ENCODE measurements at regions not wholly inside any gene's neighbourhood (a gene's known extent, or its start where the extent isn't known, plus 50 kb on each side); places are given as distances from the start of the nearest gene placed in this dataset.
"Not testable (repeated sequence)": the region's sequence is repeated elsewhere in the genome, so short reads cannot be mapped to it uniquely, and the experiment has no call there.

- H3K27me3 Mint-ChIP-seq (ENCODE audit: unreplicated experiment) = no peaks in the 10 kb centered on the region
- H3K27ac Mint-ChIP-seq (ENCODE audit: unreplicated experiment) = no peak overlapping the region
- H3K4me3 Mint-ChIP-seq (ENCODE audit: unreplicated experiment) = no peak overlapping the region
- H3K36me3 Mint-ChIP-seq (ENCODE audit: low read depth, unreplicated experiment) = peaks cover 3% of the 10 kb centered on the region
- TF ChIP-seq, protein P1, sequence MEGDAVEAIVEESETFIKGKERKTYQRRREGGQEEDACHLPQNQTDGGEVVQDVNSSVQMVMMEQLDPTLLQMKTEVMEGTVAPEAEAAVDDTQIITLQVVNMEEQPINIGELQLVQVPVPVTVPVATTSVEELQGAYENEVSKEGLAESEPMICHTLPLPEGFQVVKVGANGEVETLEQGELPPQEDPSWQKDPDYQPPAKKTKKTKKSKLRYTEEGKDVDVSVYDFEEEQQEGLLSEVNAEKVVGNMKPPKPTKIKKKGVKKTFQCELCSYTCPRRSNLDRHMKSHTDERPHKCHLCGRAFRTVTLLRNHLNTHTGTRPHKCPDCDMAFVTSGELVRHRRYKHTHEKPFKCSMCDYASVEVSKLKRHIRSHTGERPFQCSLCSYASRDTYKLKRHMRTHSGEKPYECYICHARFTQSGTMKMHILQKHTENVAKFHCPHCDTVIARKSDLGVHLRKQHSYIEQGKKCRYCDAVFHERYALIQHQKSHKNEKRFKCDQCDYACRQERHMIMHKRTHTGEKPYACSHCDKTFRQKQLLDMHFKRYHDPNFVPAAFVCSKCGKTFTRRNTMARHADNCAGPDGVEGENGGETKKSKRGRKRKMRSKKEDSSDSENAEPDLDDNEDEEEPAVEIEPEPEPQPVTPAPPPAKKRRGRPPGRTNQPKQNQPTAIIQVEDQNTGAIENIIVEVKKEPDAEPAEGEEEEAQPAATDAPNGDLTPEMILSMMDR (IDR thresholded peaks at IDR 0.05; ENCODE audit: unreplicated experiment) = no peak
- no peaks in the 10 kb centered on the region for H3K4me1 Mint-ChIP-seq (ENCODE audit: unreplicated experiment)
- DNase-seq (ENCODE audit: low spot score) = no peak
- no peaks in the 10 kb centered on the region for H3K9me3 Mint-ChIP-seq (ENCODE audit: unreplicated experiment)
Measured at GRCh38 chr5:25415970-25416369, 771.2 kb upstream of the CDH10 start.

DNA sequence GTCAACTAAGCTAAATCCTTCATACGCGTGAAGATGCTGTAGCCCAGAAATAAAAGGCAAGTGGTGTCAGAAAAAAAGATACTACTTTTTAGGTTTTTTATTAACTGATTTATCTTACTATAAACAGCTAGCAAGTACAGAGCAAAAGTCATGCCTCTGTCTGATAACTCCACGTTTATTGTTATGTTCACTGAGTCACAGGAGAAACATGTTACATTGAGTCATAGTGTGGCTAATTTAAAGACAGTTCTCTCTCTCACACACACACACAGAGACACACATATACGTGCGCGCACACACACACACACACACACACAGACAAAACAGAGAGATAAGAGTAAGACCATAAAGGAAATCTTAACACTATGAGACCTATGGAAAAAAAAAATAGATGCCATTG is 770.0 kb upstream of the CDH10 start:
- Mint-ChIP-seq H3K27ac (ENCODE audit: unreplicated experiment) (no peak overlapping the region), H3K36me3 (ENCODE audit: low read depth, unreplicated experiment) (peaks cover 3% of the 10 kb centered on the region), H3K4me3 (ENCODE audit: unreplicated experiment) (no peak overlapping the region), H3K9me3 (ENCODE audit: unreplicated experiment) (no peaks in the 10 kb centered on the region), H3K4me1 (ENCODE audit: unreplicated experiment) (no peaks in the 10 kb centered on the region), H3K27me3 (ENCODE audit: unreplicated experiment) (no peaks in the 10 kb centered on the region)
- DNase-seq (ENCODE audit: low spot score) = no peak
- TF ChIP-seq, protein P1 (IDR thresholded peaks at IDR 0.05; ENCODE audit: unreplicated experiment) = no peak

DNA sequence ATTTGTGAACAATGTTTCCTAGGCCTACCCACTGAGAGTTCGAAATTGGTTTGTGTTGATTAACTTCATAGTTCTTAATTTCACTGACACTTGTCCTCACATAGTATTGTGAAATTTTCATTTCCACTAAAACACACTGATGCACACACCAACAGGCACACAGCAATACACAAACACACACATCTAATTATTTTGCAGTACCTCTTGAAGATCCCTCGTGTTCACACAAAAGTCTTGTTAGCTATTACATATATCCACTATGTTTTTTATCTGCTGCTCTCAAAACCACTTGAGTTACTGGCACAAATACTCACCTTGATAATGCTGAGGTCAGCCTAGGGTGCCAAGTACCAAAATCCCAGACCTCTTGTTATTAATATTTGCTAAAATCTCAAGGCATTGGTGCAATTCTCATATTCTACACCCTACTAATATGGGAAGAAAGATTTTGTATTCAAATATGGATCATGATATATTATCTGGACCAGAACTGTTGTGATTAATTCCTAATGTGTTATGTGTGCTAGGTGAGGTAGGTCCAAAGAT is 767.4 kb upstream of the CDH10 start:
- peaks cover under 1% of the 10 kb centered on the region for H3K9me3 Mint-ChIP-seq (ENCODE audit: unreplicated experiment)
- H3K4me3 Mint-ChIP-seq (ENCODE audit: unreplicated experiment) = no peak overlapping the region
- no peak overlapping the region for H3K27ac Mint-ChIP-seq (ENCODE audit: unreplicated experiment)
- no peaks in the 10 kb centered on the region for H3K4me1 Mint-ChIP-seq (ENCODE audit: unreplicated experiment)
- H3K36me3 Mint-ChIP-seq (ENCODE audit: low read depth, unreplicated experiment) = peaks cover 7% of the 10 kb centered on the region
- DNase-seq (ENCODE audit: low spot score) = no peak
- TF ChIP-seq, protein P1 (IDR thresholded peaks at IDR 0.05; ENCODE audit: unreplicated experiment) = no peak
- no peaks in the 10 kb centered on the region for H3K27me3 Mint-ChIP-seq (ENCODE audit: unreplicated experiment)

DNA sequence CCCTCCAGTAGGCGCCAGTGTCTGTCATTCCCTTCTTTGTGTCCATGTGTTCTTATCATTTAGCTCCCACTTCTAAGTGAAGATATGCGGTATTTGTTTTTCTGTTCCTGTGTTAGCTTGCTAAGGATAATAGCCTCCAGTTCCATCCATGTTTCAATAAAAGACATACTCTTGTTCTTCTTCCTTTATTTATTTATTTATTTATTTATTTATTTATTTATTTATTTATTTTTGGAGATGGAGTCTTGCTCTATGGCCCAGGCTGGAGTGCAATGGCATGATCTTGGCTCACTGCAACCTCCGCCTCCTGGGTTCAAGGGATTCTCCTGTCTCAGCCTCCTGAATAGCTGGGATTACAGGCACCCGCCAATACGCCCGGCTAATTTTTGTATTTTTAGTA is 762.6 kb upstream of the CDH10 start:
- not testable (repeated sequence) for H3K9me3 Mint-ChIP-seq (ENCODE audit: unreplicated experiment); DNase-seq (ENCODE audit: low spot score); H3K36me3 Mint-ChIP-seq (ENCODE audit: low read depth, unreplicated experiment); H3K27ac Mint-ChIP-seq (ENCODE audit: unreplicated experiment); H3K4me3 Mint-ChIP-seq (ENCODE audit: unreplicated experiment); H3K4me1 Mint-ChIP-seq (ENCODE audit: unreplicated experiment); H3K27me3 Mint-ChIP-seq (ENCODE audit: unreplicated experiment)

DNA sequence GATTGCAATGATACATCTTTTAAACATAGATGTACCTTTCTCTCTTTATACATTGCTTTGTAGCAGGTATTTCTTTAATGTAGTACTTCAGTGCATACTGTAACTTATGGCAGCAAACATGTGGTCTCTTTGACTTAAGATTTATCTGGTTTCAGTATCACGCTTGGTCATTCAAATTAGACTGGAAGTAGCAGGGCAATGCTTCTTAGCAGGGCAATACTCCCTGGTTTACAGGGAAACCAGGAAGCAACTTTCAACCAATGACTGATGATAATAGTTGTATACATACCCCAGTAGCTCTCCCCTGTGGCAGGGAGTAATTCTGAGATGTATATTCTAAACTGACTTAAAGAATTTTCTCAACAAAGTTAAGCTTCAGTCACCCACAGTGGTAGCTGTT is 761.1 kb upstream of the CDH10 start:
- Mint-ChIP-seq H3K36me3 (ENCODE audit: low read depth, unreplicated experiment) (peaks cover 16% of the 10 kb centered on the region), H3K9me3 (ENCODE audit: unreplicated experiment) (peaks cover 9% of the 10 kb centered on the region)

More for the DNA sequence above, 761.1 kb upstream of the CDH10 start:
- H3K4me1 Mint-ChIP-seq (ENCODE audit: unreplicated experiment) = no peaks in the 10 kb centered on the region
- H3K4me3 Mint-ChIP-seq (ENCODE audit: unreplicated experiment) = no peak overlapping the region
- TF ChIP-seq, protein P1 (IDR thresholded peaks at IDR 0.05; ENCODE audit: unreplicated experiment) = no peak
- DNase-seq (ENCODE audit: low spot score) = no peak
- H3K27me3 Mint-ChIP-seq (ENCODE audit: unreplicated experiment) = no peaks in the 10 kb centered on the region
- no peak overlapping the region for H3K27ac Mint-ChIP-seq (ENCODE audit: unreplicated experiment)
